ENCODE measurements at regions not wholly inside any gene's neighbourhood (a gene's known extent, or its start where the extent isn't known, plus 50 kb on each side); places are given as distances from the start of the nearest gene placed in this dataset.

DNA sequence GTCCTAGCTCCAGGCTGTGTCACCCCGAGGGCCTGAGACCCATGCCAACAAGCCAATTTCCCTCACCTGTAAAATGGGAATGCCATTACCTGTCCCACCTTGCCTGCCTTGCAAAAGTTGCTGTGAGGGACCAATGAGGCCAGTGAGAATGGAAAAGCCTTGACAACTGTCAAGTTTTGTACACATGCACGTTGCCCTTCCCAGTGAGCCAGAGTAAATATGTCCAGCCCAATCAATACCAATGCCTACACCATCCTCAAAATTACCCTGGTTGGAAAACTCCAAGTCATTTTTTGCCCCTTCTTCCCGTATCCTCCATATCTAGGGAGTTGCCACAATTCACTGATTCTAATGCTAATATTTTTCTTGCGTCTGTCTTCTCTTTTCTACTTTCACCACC is 73.5 kb upstream of the RASGRF1 start:
- no peak overlapping the region for H3K4me3 ChIP-seq (ENCODE audit: low read depth, low read length)
- TF ChIP-seq, protein P1, sequence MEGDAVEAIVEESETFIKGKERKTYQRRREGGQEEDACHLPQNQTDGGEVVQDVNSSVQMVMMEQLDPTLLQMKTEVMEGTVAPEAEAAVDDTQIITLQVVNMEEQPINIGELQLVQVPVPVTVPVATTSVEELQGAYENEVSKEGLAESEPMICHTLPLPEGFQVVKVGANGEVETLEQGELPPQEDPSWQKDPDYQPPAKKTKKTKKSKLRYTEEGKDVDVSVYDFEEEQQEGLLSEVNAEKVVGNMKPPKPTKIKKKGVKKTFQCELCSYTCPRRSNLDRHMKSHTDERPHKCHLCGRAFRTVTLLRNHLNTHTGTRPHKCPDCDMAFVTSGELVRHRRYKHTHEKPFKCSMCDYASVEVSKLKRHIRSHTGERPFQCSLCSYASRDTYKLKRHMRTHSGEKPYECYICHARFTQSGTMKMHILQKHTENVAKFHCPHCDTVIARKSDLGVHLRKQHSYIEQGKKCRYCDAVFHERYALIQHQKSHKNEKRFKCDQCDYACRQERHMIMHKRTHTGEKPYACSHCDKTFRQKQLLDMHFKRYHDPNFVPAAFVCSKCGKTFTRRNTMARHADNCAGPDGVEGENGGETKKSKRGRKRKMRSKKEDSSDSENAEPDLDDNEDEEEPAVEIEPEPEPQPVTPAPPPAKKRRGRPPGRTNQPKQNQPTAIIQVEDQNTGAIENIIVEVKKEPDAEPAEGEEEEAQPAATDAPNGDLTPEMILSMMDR (conservative IDR thresholded peaks at IDR 0.05; ENCODE audit: low read depth, low read length): no peak
- no peak for DNase-seq (ENCODE audit: low read depth)

DNA sequence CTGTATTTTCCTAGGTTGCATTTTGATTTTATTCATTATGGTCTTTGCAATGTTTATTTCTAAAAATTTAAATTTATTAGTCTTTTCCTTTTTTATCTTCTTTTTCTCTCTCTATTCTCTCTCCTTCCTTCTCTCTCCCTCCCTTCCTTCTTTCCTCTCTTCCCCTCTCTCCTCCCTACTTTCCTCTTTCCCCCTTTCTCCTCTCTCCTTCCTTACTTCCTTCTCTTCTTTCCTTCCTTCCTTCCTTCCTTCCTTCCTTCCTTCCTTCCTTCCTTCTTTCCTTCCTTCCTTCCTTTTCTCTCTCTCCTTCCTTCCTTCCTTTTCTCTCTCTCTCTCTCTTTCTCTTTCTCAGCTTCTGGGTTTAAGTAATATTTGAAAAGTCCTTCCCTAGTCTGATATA is 72.8 kb upstream of the RASGRF1 start:
- DNase-seq (ENCODE audit: low read depth): no peak
- H3K4me3 ChIP-seq (ENCODE audit: low read depth, low read length): no peak overlapping the region
- TF ChIP-seq, protein P1 (conservative IDR thresholded peaks at IDR 0.05; ENCODE audit: low read depth, low read length): no peak

DNA sequence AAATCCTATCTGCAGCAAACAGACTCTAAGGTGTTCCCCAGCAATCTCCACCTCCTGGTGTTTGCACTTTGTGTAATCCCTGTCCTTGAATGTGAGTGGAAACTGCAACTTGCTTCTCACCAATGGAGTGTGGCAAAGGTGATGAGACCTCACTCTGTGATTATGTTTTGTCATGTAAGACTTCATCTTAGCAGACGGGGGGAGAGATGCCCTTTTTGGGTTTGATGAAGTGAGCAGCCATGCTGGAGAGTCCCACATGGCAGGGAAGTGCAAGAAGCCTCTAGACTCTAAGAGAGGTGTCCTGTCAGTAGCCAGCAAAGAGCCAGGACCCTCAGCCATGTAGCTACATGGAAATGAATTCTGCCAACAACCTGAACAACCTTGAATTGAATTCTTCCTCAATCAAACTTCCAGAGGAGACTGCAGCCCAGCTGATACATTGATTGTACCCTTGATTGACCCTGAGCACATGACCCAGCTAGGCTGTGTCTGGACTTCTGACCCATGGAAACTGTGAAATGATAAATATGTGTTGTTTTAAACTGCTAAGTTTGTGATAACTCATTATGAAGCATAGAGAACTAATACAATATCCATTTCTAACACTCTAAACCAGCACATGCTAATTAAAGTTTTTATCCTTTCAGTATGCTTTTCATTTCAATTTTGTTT is 71.4 kb upstream of the RASGRF1 start:
- TF ChIP-seq, protein P1 (conservative IDR thresholded peaks at IDR 0.05; ENCODE audit: low read depth, low read length): no peak
- DNase-seq (ENCODE audit: low read depth): no peak
- no peak overlapping the region for H3K4me3 ChIP-seq (ENCODE audit: low read depth, low read length)

DNA sequence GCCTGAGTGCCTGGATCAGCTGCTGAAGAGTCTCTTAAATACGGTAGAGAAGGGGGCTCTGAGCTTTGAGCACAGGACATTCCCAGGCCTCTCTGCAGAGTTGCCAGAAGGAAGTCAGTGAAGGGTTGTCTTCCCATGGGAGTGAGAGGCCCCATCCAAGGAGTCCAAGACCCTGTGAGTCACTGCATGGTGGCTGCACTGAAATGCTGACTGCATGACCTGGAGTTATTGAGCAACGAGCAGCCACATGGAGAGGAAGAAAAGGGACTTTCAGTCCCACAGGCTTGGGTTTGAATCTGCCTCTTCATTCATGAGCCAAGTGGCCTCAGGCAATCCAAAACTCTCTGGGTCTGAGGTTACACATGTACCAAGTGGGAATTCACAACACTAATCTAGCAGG is 69.6 kb upstream of the RASGRF1 start:
- TF ChIP-seq, protein P1 (conservative IDR thresholded peaks at IDR 0.05; ENCODE audit: low read depth, low read length): no peak
- no peak for DNase-seq (ENCODE audit: low read depth)
- no peak overlapping the region for H3K4me3 ChIP-seq (ENCODE audit: low read depth, low read length)

DNA sequence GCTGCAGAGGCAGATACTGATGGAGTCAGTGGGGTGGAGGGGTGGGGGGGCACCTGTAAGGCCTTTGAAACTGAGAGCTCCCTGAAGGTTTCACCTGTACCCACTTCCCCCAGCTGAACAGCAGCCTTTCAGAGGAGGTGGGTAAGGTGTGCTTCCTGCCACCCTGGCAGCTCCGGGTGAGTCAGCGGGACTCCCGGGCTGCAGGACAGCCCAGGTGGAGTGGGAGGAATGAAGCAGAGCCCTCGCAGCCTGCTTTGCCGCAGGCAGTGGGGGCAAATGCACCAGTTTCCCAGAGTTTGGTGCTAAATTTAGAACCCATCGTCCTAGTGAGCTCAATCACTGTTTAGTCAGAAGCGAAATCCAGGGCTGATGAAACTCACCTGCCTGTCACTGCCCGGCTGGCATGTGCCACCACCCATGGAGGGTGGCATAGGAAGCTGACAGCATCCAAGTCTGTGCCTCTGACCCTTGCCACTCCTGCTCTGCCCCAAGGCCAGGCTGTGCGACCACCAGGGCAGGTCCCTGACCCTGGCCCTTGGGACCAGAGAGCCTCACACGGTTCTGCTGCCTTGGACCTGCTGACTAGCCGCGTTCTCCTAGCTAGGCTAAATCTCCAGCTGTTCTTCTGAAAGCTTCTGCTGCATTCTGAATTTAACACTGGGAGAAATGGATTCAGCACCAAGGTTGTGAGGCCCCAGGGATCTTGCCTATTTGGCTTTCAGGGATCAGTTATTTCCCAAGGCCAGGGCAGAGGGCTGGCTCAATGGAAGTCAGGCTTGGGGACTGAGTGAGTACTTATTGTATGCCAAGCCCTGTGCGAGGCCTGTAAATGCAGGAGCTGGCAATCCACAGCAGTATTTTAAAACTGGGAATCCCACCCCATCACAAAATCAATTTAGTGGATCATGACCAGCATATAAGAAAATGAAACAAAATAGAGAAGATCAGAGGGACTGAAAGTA is 67.3 kb upstream of the RASGRF1 start:
- no peak for DNase-seq (ENCODE audit: low read depth)
- TF ChIP-seq, protein P1 (conservative IDR thresholded peaks at IDR 0.05; ENCODE audit: low read depth, low read length): no peak

DNA sequence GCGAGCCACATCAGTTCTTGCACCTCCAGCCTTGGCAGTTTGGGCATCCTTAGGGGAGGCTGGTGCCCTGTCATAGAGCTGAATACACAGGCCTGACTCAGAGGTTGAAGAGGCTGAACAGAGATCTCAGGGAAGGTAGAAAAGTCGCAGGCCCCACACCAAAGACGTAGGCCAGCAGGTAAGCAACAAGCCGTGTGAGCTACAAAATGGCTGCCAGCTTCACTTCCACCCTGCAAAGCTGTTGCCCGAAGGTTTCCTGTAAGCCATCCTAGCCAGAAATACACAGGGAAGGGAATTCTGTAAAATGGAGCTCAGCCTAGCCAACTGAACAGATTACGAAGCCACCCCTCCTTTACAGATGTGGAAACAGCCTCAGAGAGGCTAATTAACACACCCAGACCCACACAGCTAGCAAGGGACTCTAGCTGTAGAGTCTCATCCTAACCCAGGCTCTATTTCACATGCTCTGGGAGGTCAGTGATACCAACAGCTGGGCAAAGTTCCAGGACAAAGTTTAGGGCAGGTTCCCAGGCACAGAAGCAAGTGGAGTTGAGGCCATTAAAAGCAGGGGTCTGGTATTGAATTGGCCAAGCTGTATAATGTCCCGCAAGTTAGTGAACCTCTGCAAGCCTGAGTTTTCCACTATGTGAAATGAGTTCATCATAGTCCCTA is 66.3 kb upstream of the RASGRF1 start:
- no peak for DNase-seq (ENCODE audit: low read depth)
- TF ChIP-seq, protein P1 (conservative IDR thresholded peaks at IDR 0.05; ENCODE audit: low read depth, low read length): no peak

More for the DNA sequence above, 67.3 kb upstream of the RASGRF1 start:
- H3K4me3 ChIP-seq (ENCODE audit: low read depth, low read length): no peak overlapping the region

More for the DNA sequence above, 66.3 kb upstream of the RASGRF1 start:
- no peak overlapping the region for H3K4me3 ChIP-seq (ENCODE audit: low read depth, low read length)
